ENCODE measurements at regions not wholly inside any gene's neighbourhood (a gene's known extent, or its start where the extent isn't known, plus 50 kb on each side); places are given as distances from the start of the nearest gene placed in this dataset.

GRCh38 chr20:51869002-51869401 is 66.7 kb upstream of the SALL4 start:
- Histone ChIP-seq H2BK15ac (ENCODE audit: low read length) (no peak overlapping the region), H3K4me1 (replicated peaks in 1 of 4; ENCODE audit: control insufficient read depth in 3 of 4, insufficient read depth in 4 of 4, low read length in 3 of 4) (no peaks in the 10 kb centered on the region), H3K4me2 (ENCODE audit: insufficient read depth in 1 of 2, low read depth in 2 of 2, low read length in 2 of 2) (no peak overlapping the region), H4K5ac (ENCODE audit: insufficient read length, low read depth, low read length) (no peak overlapping the region), H3K27ac (ENCODE audit: low read depth, low read length) (no peak overlapping the region), H3K18ac (ENCODE audit: extremely low read depth, low read length) (no peak overlapping the region), H2BK12ac (ENCODE audit: low read depth, low read length) (no peak overlapping the region), H4K20me1 (replicated peaks in 1 of 2; ENCODE audit: control insufficient read depth in 1 of 2, insufficient read depth in 2 of 2, low read length in 2 of 2) (no peaks in the 10 kb centered on the region), H2AK5ac (ENCODE audit: low read depth, low read length) (no peak overlapping the region), H3K9ac (replicated peaks in 1 of 4; ENCODE audit: extremely low read depth in 1 of 4, low read depth in 3 of 4, low read length in 3 of 4) (no peak overlapping the region), H3K23me2 (ENCODE audit: low read depth, low read length) (no peaks in the 10 kb centered on the region), H3K23ac (ENCODE audit: insufficient read length) (no peak overlapping the region), H3K4ac (replicated peaks; ENCODE audit: insufficient read length, low read depth, low read length) (no peak overlapping the region), H3K79me1 (ENCODE audit: low read depth, low read length) (no peaks in the 10 kb centered on the region), H3K9me3 (ENCODE audit: insufficient read depth in 2 of 2, low read depth in 1 of 2, low read length in 1 of 2) (no peaks in the 10 kb centered on the region), H4K8ac (ENCODE audit: extremely low read depth, insufficient read depth, low read length) (no peak overlapping the region), H2AFZ (ENCODE audit: low read length) (no peak overlapping the region), H3K4me3 (ENCODE audit: extremely low read depth in 1 of 4, insufficient read depth in 2 of 4, low read depth in 3 of 4, low read length in 4 of 4) (no peak overlapping the region), H3K27me3 (replicated peaks in 1 of 4; ENCODE audit: control insufficient read depth in 3 of 4, extremely low read depth in 1 of 4, insufficient read depth in 3 of 4, low read length in 3 of 4) (no peaks in the 10 kb centered on the region), H2BK5ac (ENCODE audit: low read depth, low read length) (no peak overlapping the region), H3K56ac (replicated peaks; ENCODE audit: insufficient read length, low read depth, low read length) (no peak overlapping the region), H3K14ac (ENCODE audit: insufficient read length) (no peak overlapping the region), H3K79me2 (ENCODE audit: control insufficient read depth in 1 of 2, insufficient read depth in 2 of 2, low read length in 2 of 2) (no peaks in the 10 kb centered on the region), H2BK20ac (ENCODE audit: low read length) (no peak overlapping the region), H4K91ac (replicated peaks; ENCODE audit: insufficient read length, low read length) (no peak overlapping the region), H3K36me3 (ENCODE audit: control insufficient read depth in 2 of 4, insufficient read depth in 4 of 4, low read length in 3 of 4) (no peaks in the 10 kb centered on the region), H2BK120ac (replicated peaks; ENCODE audit: low read depth, low read length) (no peak overlapping the region)
- POLR2A ChIA-PET (ENCODE audit: partially characterized antibody): no interaction called here
- WGBS, 2 experiments (ENCODE audit: extremely low coverage in 1 of 2, insufficient coverage in 1 of 2, insufficient read length in 1 of 2, insufficient replicate concordance in 2 of 2, low coverage in 1 of 2, low lambda C conversion rate in 2 of 2, missing lambda C conversion rate in 1 of 2): 79% methylated on average over 3 of the region's 3 CpGs; no CpG with 5 or more reads in 1 of the 2 experiments
- TF ChIP-seq EP300 (IDR thresholded peaks at IDR 0.05; ENCODE audit: borderline replicate concordance in 1 of 2, low read depth in 2 of 2, low read length in 2 of 2) (no peak), YY1 (IDR thresholded peaks at IDR 0.05; ENCODE audit: low read depth, low read length) (no peak), KDM4A (IDR thresholded peaks at IDR 0.05; ENCODE audit: low read depth, low read length, severe bottlenecking) (no peak), TBP (IDR thresholded peaks at IDR 0.05; ENCODE audit: low read depth, low read length) (no peak), PHF8 (conservative IDR thresholded peaks at IDR 0.05; ENCODE audit: low read depth, low read length) (no peak), EZH2 (IDR thresholded peaks at IDR 0.05; ENCODE audit: low read depth, low read length, severe bottlenecking) (no peak), RAD21 (IDR thresholded peaks at IDR 0.05 in 1 of 2, conservative IDR thresholded peaks at IDR 0.05 in 1 of 2; ENCODE audit: low read depth in 2 of 2, low read length in 2 of 2) (no peak), CBX8 (IDR thresholded peaks at IDR 0.05; ENCODE audit: borderline replicate concordance, low read depth, low read length) (no peak), HDAC2 (IDR thresholded peaks at IDR 0.05; ENCODE audit: borderline replicate concordance in 1 of 2, low read depth in 2 of 2, low read length in 2 of 2) (no peak), RXRA (IDR thresholded peaks at IDR 0.05; ENCODE audit: insufficient read depth, low read depth, low read length) (no peak)
- DNase-seq (ENCODE audit: low read depth in 1 of 2, low spot score in 2 of 2) (no peak), FAIRE-seq (no peak)
- CTCF ChIA-PET (ENCODE audit: partially characterized antibody): no interaction called here

Data from H1 (cell line).